ENCODE measurements at regions not wholly inside any gene's neighbourhood (a gene's known extent, or its start where the extent isn't known, plus 50 kb on each side); places are given as distances from the start of the nearest gene placed in this dataset.

DNA sequence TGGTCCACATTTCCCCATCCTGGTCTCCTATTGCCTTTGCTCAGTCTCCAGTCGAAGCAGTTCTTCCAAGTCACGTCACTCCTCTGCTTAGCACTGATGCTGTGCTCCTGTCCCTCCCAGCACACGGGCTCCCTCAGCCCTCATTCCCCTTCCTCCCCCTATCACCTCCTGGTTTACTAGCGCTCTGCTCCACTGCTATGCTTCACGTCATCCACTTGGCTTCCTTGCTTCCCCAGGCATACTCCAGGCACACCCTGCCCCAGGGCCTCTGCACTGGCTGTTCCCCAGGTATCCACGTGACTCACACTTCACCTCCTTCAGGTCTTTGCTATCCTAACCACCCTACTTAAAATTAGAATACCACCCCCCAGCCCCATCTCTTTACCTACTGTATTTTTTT is 269.3 kb downstream of the GLI2 start:
- no peak for ATAC-seq

DNA sequence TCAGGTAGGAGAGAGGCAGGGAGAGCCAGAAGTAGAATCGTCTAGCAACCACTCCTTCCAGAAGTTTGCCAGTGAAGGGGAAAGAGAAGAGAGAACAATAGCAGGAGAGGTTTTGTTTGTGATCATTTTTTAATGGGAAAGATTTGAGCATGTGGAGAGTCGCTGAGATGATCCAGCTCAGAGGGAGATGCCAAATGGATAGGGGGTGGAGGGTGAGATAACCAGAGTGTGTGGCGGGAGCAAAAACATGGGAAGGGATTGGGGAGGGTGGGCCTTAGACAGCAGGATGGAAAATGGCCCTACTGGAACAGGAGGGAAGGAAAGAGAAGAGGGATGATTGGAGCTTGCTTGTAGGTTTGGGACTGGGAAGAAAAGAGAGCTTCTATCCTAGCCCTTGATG is 269.8 kb downstream of the GLI2 start:
- intact Hi-C loops (cut with DNase I), result no loop called here

More for the DNA sequence above, 269.3 kb downstream of the GLI2 start:
- intact Hi-C loops (cut with DNase I), result no loop called here
- DNase-seq (ENCODE audit: low spot score), result no peak

DNA sequence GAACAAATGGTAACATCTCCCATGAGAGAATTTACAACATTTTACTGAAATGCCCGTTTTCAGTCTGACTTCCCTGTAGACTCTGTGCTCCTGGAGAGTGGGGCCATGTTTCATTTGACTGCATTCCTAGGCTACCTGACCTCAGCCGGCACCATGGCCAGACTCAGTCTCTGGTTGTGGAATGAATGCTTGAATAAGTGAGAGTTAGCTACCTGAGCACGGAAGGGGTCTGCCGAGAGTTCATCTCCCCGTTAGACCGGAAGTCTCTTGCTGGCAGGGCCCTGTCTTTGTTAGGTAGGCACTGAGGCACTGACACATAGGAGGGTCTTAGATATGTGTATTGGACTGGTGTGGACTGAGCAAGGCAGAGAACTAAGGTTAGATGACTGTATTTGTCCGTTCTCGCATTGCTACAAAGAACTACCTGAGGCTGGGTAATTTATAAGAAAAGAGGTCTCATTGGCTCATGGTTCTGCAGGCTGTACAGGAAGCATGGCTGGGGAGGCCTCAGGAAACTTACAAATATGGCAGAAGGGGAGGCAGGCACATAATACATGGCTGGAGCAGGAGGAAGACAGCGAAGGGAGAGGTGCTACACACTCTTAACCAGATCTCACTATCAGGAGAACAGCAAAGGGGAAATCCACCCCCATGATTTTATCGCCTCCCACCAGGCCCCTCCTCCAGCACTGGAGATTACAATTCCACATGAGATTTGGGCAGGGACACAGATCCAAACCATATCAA is 271.2 kb downstream of the GLI2 start:
- no peak for ATAC-seq
- no peak for DNase-seq (ENCODE audit: low spot score)
- intact Hi-C loops (cut with DNase I), result no loop called here

More for the DNA sequence above, 269.8 kb downstream of the GLI2 start:
- DNase-seq (ENCODE audit: low spot score) (no peak), ATAC-seq (no peak)

DNA sequence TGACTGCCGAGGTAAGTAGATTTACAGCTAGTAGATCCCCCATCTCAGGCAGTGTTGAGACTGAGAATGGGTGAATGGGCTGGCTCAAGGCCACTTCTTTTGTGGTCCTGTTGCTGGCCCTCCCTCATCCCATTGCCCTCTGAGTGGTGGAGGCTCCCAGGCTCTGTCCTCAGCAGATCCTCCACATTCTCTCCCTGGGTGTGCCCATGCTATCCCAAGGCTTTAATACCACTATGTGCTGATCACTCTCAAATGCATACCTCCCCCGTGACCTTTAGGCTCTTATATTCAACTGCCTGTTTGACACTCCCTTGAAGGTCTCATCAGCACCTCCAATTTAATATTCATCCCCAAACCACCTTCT is 271.8 kb downstream of the GLI2 start:
- no peak for ATAC-seq
- intact Hi-C loops (cut with DNase I), result no loop called here
- no peak for DNase-seq (ENCODE audit: low spot score)

DNA sequence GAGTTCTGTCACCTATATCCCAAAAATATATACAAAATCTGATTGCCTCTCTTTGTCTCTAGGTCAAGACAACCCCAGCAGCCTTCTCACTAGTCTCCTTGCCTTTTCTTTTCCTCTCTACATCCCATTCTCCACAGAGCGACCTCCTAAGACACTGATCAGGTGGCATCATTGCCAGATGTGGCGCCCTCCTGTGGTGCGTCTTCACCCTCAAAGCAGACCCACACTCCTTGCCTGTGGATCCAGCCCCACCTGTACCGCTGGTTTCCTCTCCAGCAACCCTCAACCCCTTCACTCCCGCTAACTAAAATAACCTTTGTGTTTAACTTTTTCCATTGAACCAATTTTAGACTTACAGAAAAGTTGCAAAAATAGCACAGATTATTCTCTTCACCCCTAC is 273.3 kb downstream of the GLI2 start:
- intact Hi-C loops (cut with DNase I), result no loop called here
- DNase-seq (ENCODE audit: low spot score), result no peak
- ATAC-seq, result no peak

DNA sequence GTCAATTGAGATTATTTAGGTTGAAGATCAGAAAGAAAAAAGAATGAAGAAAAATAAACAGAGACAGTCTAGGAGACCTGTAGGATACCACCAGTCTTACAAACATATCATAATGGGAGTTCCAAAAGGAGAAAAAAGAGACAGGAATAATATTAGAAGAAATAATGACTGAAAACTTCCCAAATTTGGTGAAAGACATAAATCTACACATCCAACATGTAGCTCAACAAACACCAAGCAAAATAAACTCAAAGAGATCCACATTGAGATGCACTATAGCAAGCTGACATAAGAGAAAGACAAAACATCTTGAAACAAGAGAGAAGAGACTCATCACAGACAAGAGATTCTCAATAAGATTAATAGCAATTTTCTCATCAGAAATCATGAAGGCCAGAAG is 274.0 kb downstream of the TFCP2L1 start:
- intact Hi-C loops (cut with DNase I), result no loop called here

DNA sequence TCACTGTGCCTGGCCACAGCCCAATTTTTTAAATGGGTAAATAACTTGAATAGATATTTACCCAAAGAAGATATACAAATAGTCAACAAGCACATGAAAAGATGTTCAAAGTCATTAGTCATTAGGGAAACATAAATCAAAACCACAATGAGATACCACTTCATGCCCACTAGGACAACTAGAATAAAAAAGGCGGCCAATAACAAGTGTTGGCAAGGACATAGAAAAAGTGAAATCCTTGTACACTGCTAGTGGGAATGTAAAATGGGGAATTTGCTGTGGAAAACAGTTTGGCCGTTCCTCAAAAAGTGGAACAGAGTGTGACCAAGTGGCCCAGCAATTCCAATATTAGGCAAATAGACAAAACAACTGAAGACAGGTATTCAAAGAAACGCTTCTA is 270.1 kb downstream of the TFCP2L1 start:
- ATAC-seq (no peak), DNase-seq (ENCODE audit: low spot score) (no peak)
- intact Hi-C loops (cut with DNase I), result no loop called here

More for the DNA sequence above, 274.0 kb downstream of the TFCP2L1 start:
- DNase-seq (ENCODE audit: low spot score) (no peak), ATAC-seq (no peak)

DNA sequence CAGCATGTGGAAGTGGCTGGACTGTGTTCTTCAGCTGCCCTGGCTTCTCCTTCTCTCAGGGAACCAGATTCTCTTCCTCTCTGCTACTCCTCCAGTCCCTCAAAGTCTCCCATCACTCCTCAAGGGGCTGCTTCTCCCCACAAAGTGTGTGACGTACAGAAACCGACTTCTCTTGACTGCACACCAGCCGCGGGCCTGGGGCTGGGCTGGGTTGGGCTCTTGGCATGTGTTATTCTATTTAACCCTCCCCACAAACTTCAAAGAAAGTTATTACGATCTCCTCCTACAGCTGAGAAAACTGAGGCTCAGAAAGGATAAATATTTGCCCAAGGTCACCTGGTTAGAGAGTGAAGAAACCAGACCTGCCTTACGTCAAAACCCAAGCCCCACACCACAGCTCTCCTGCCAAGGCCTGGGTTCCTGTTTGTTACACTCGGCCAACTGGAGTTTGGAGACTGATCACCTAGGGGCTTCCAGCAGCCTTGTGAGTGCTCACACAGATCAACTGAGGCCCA is 269.0 kb downstream of the TFCP2L1 start:
- ATAC-seq (no peak), DNase-seq (ENCODE audit: low spot score) (no peak)
- intact Hi-C loops (cut with DNase I), result no loop called here

DNA sequence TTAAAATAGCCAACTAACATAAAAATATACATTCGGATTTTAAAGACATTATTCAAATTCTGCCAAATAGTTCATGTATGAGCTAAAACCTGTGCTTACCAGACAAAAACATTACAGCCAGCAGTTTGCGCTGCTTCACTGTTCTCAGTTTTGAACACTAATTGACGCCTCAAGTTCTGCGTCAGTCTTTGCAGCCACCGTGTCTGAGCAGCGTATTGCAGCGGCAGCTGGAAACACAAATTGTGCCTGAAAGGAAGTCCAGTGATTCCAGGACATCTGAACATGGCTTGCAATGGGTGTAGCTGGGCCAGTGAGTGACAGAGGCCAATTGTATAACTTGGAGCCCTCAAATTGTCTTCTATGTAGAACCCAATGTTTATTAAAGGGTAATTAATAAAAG is 267.6 kb downstream of the TFCP2L1 start:
- peak; percentile 46 for ATAC-seq
- DNase-seq (ENCODE audit: low spot score), result no peak
- intact Hi-C loops (cut with DNase I), result no loop called here

DNA sequence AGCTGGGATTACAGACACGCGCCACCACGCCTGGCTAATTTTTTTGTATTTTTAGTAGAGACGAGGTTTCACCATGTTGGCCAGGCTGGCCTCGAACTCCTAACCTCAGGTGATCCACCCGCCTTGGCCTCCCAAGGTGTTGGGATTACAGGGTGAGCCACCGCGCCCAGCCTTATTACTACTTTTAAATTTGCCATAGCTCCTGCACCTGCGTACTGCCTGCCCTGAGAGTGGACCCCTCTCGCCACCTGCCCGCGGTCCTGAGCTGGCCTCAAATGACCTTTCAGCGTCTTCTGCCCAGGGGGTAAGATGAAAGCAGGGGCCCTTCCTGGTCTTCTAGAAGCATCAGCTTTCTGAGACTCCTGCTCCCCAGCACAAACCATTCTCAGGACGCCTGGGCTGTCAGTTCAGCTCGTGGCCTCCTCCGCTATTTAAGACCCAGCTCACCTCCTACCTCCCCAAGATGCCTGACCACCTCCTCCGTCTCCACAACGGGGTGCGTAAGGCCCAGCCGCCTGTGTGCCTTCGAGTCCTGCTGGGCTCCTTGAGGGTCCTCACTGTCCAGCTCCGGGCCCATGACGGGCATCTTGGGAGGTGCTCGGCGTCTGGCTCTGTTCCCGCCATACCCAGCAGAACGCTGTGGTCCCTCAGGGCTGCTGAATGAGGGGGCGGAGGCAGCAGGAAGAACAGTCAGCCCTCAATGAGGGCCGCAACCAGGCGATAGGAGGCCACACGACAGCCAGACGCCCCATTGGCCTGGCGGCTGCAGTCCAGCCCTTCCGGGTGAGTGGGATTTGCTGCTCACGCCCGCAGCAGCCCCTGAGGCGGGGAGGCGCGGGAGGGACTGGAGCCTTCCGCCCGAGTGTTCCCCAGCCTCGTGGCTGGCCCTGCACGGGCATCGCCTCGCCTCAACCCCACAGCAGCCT is 266.6 kb downstream of the TFCP2L1 start:
- peak; percentile 93 for ATAC-seq
- peak; percentile 65 for DNase-seq (ENCODE audit: low spot score)
- intact Hi-C loops (cut with DNase I), result no loop called here

DNA sequence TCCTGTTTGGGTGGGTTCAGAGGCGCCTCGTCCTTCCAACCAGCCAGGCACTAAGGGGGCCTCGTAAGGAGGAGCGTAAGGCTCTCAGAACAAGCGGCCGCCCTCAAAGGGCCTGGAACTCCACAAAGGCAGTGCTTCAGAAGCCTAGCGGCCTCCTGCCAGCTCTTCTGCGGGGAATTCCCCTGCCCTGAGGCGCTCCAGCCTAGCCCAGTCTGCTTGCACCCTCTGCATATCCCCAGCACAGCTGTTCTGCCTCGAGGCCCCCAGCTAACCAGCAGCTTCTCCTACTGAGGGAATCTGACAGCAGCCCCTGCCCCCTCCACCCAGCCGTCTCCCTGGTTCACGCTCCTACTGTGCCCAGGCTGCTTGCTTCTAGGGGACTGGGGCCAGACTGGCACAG is 265.9 kb downstream of the TFCP2L1 start:
- intact Hi-C loops (cut with DNase I), result no loop called here
- peak; percentile 67 for DNase-seq (ENCODE audit: low spot score)
- no peak for ATAC-seq

DNA sequence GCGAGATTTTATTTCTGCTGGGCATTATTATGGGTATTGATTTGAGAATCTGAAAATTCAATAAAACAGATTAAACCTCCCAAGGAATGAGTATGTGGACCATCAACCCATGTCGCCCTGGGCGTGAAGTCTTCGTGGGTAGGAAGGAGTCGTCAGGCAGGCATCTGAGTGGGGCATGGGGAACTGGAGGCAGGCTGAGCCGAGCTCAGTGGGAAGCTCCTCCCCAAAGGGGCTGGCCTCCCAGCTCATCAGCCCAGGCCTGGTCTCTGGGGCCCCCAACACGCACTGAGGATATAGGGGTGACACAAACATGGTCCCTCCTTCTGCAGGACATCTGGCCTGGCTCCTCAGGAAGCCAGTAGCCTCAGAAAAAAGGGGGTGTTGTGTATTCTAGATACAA is 265.2 kb downstream of the TFCP2L1 start:
- intact Hi-C loops (cut with DNase I), result no loop called here
- DNase-seq (ENCODE audit: low spot score) (no peak), ATAC-seq (no peak)

DNA sequence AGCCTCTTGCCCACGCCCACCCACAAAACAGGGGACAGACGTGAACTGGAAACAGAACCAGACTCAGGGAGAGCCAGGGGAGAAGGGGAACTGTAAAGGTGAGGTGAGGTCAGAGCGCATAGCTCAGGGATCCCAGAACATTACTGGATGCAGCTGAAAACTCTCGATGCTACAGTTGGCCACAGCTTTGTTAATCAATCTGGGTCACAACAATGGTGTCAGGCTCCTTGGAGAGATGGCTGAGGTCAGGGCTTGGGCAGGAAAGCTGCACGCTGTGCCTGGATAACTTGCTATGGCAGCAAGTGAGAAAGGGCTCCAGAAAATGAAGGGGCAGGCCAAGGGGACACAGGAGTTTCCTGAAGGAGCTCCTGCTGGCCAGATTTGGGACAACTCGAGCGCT is 263.3 kb downstream of the TFCP2L1 start:
- intact Hi-C loops (cut with DNase I), result no loop called here
- no peak for DNase-seq (ENCODE audit: low spot score)
- no peak for ATAC-seq

DNA sequence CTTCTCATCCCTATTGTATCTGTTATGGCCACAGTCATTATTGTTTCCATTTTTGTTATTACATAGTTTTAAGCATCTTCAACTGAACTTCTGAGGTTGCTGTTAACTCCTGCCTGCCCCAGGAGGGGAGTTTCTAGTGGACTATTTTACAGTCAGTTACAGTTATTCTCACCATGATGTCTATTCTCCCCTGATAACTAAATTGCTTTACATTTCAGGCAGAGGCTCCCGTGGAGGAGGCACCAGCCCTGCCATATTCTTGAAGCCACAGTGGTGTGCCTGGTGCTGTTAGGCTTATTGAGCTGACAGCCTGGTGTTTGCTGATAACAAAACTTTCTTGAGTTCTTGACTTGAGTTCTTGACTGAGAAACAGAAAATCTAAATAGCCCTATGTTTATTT is 256.4 kb downstream of the TFCP2L1 start:
- DNase-seq (ENCODE audit: low spot score) (peak; percentile 31), ATAC-seq (no peak)
- intact Hi-C loops (cut with DNase I), result no loop called here

DNA sequence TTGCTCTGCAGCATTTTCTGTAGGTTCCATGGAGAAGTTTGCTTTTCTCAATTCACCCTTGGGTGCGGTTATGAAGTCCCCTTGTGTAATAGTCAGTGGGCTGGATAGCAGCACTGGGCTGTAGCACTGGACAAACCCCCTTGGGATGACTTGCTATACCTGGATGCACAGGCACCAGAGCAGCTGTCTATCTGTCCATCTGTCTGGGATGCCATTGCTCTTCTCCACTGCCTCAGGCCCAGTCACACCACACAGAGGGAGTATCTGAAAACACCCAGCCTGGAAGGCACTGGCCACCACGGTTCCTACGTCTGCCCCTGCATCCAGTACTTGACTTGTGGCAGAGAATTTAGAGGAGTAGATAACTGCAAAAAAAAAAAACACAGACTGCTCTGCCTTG is 254.5 kb downstream of the TFCP2L1 start:
- intact Hi-C loops (cut with DNase I), result no loop called here
- DNase-seq (ENCODE audit: low spot score) (peak; percentile 4), ATAC-seq (no peak)

DNA sequence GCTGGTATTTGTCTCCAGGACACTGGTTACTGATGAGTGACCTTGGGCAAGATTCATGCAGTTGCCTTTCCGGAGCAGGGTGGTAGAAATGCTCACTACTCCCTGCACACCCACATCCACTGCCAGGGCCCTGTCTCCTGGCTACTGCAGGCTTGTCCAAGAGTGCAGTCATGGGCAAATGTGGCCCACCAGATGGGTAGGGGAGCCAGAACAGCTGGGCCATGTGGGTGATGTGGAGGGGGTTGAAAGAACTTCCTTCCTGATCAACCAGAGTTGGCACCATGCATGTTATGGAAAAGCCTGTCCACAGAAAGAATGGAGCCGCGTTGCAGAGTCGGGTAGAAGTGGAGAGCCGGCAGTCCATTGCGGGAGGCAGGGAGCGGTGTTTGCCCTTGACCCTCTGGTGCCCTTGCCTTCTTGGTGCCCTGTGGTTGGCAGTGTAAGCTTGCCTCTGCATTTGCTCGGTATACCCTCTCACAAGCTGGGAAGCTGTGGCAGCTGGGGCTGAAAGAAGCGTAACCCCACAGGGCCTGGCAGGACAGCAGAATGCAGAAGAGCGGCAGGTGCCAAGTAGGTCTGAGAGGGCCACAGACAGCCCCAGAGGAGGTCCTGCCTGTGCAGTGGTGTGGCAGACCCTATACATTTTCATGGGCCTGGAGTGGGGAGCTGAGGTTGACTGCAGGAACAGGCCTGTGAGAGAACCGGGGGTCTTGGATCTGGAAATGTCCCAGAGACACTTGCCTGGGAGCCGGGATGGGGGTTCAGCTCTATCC is 253.2 kb downstream of the TFCP2L1 start:
- DNase-seq (ENCODE audit: low spot score), result peak; percentile 28
- intact Hi-C loops (cut with DNase I), result no loop called here
- ATAC-seq, result no peak

DNA sequence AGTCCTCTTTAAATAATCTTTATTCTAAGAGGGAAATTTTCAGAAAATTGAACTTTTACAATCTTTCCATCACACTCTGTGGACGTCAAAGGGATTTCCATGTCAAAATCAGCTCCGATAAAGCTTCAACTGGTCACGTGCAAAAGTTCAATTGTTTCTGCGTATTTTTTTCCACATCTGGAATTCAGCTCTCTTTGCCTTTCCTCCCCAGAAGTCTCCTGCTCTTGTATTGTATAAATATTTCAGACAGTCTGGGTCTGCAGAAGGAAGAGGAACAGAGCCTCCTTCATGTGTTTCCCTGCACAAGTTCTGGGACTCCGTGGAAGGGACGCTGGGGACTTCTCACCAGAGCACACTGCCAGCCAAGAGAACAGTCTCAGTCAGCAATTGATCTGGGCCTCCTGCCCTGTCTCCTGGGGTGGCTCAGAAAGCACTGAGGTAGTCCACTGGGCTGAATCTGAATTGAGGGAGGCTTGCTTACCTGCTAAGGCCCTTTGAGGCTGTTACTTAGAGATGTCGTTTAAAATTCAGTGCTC is 251.5 kb downstream of the TFCP2L1 start:
- intact Hi-C loops (cut with DNase I), result no loop called here
- ATAC-seq, result peak; percentile 57
- peak; percentile 12 for DNase-seq (ENCODE audit: low spot score)

DNA sequence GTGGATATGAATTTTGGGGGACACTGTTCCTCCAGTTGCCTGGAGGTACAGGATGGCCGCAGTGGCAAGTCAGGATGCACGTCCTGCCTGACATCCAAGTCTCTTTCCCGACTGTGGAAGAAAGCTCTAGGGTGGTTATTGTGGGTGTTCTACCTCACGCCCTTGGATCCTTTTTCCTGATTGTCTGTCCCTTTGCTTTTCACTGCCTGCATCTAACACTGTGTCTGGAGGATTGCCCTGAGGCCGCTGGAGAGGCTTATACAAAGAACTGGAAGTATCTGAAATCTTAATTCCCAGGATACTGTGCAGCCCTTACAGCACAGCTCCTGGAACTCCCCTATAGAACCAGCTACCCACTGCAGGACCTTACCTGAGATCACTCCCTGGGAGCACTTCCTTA is 250.5 kb downstream of the TFCP2L1 start:
- DNase-seq (ENCODE audit: low spot score), result peak; percentile 17
- intact Hi-C loops (cut with DNase I), result no loop called here
- no peak for ATAC-seq

DNA sequence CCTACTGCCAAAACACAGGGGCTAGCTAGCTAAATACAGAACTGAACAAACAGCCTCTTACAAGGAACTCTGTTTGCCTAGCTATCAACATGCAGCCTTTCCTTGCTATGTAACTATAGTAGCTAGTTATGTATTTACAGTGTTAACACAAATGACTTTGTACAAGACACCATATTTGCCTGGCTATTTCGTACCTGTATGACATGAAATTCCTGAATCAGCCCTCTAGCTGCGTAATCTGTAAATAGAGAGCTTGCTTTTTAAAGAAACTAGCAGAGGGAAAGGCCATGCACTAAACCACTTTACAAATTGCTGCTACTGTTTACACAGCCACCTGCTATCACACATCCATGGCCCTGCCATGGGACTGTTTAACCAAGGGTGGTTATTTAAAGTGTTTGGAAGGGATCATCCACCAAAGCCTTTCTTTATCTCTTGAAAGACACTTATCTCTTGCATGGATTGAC is 248.7 kb downstream of the TFCP2L1 start:
- intact Hi-C loops (cut with DNase I), result no loop called here
- DNase-seq (ENCODE audit: low spot score), result peak; percentile 3
- ATAC-seq, result no peak

Data from sciatic nerve (tissue), 2 donors.